CD4-positive, alpha-beta T cell treated with Interleukin-6 at 100 ng/mL for 8 hours (primary cell): ENCODE measurements at regions not wholly inside any gene's neighbourhood (a gene's known extent, or its start where the extent isn't known, plus 50 kb on each side); places are given as distances from the start of the nearest gene placed in this dataset.

Experiments used
- DNase-seq: peaks from one replicate; pipeline ENCODE4 v3.0.0-alpha.2; 2020; ENCODE audit warnings: mixed read lengths, low spot score

GRCh38 chr12:4134448-4135263, 138.9 kb upstream of the CCND2 start:
- no peak for DNase-seq

- no peak for DNase-seq
These were observed 139.7 kb upstream of the CCND2 start for GRCh38 chr12:4133636-4134447.

GRCh38 chr12:4133029-4133428, 140.5 kb upstream of the CCND2 start:
- no peak for DNase-seq

- no peak for DNase-seq
These were observed 152.0 kb upstream of the CCND2 start for GRCh38 chr12:4121506-4122020.

- no peak for DNase-seq
These were observed 153.1 kb upstream of the CCND2 start for GRCh38 chr12:4120316-4120917.

- DNase-seq, result peak; percentile 16
These were observed 154.3 kb upstream of the CCND2 start for GRCh38 chr12:4119157-4119761.

- no peak for DNase-seq
These were observed 154.9 kb upstream of the CCND2 start for GRCh38 chr12:4118601-4119156.

- peak; percentile 43 for DNase-seq
These were observed 155.5 kb upstream of the CCND2 start for GRCh38 chr12:4118017-4118510.

- no peak for DNase-seq
These were observed 156.1 kb upstream of the CCND2 start for GRCh38 chr12:4117386-4118016.

GRCh38 chr12:4116251-4117111, 157.1 kb upstream of the CCND2 start:
- DNase-seq, result no peak

GRCh38 chr12:4115570-4115969, 158.0 kb upstream of the CCND2 start:
- no peak for DNase-seq

GRCh38 chr12:4114986-4115385, 158.6 kb upstream of the CCND2 start:
- DNase-seq, result no peak

GRCh38 chr12:4112734-4113325, 160.7 kb upstream of the CCND2 start:
- DNase-seq, result no peak

GRCh38 chr12:4112290-4112689, 161.3 kb upstream of the CCND2 start:
- no peak for DNase-seq

- DNase-seq, result no peak
These were observed 162.6 kb upstream of the CCND2 start for GRCh38 chr12:4111010-4111409.

- DNase-seq, result no peak
These were observed 163.7 kb upstream of the CCND2 start for GRCh38 chr12:4109826-4110225.

GRCh38 chr12:4108803-4109345, 164.7 kb upstream of the CCND2 start:
- DNase-seq, result no peak

- DNase-seq, result no peak
These were observed 165.5 kb upstream of the CCND2 start for GRCh38 chr12:4107911-4108697.

GRCh38 chr12:4107436-4107878, 166.1 kb upstream of the CCND2 start:
- peak; percentile 84 for DNase-seq
